ENCODE measurements at regions not wholly inside any gene's neighbourhood (a gene's known extent, or its start where the extent isn't known, plus 50 kb on each side); places are given as distances from the start of the nearest gene placed in this dataset.

- TF ChIP-seq EZH2 (IDR thresholded peaks at IDR 0.05; ENCODE audit: low read length, missing control alignments), result no peak
- TF ChIP-seq, protein P1, sequence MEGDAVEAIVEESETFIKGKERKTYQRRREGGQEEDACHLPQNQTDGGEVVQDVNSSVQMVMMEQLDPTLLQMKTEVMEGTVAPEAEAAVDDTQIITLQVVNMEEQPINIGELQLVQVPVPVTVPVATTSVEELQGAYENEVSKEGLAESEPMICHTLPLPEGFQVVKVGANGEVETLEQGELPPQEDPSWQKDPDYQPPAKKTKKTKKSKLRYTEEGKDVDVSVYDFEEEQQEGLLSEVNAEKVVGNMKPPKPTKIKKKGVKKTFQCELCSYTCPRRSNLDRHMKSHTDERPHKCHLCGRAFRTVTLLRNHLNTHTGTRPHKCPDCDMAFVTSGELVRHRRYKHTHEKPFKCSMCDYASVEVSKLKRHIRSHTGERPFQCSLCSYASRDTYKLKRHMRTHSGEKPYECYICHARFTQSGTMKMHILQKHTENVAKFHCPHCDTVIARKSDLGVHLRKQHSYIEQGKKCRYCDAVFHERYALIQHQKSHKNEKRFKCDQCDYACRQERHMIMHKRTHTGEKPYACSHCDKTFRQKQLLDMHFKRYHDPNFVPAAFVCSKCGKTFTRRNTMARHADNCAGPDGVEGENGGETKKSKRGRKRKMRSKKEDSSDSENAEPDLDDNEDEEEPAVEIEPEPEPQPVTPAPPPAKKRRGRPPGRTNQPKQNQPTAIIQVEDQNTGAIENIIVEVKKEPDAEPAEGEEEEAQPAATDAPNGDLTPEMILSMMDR (conservative IDR thresholded peaks at IDR 0.05 in 1 of 2, IDR thresholded peaks at IDR 0.05 in 1 of 2; ENCODE audit: low read depth in 1 of 2, low read length in 2 of 2), result no peak
Observed at GRCh38 chr4:137274404-137274803, 257.9 kb downstream of the PCDH18 start.

Measured in fibroblast of lung (primary cell).